PC-3 (cell line): ENCODE measurements at regions not wholly inside any gene's neighbourhood (a gene's known extent, or its start where the extent isn't known, plus 50 kb on each side); places are given as distances from the start of the nearest gene placed in this dataset.

ENCODE experiments used
- ATAC-seq: fragments of 200-7000 bp; cut with Tn5 transposase; 2 replicates; pipeline ENCODE4 v1.9.1; 2020; ENCODE audit warnings: mild to moderate bottlenecking, moderate library complexity
- BruUV-seq: library from RNA; stranded (reverse); fragments of 400-500 nt; replicated peaks from 2 replicates; lab custom pipeline; 2021; lab: Mats Ljungman, UMichigan
- CTCF ChIA-PET: fragments of 300-600 bp; sonication (Branson Sonifier 250); formaldehyde crosslinking; loops from one replicate; lab custom pipeline; 2022; ENCODE audit warnings: antibody characterized with exemption; lab: Charles Lee
- POLR2A ChIA-PET: fragments of 300-600 bp; sonication (Branson Sonifier 250); formaldehyde crosslinking; loops from one replicate; lab custom pipeline; 2022; ENCODE audit warnings: antibody characterized with exemption; ENCODE audit not compliant: unreplicated experiment; lab: Charles Lee
- DNase-seq: peaks from one replicate; pipeline ENCODE4 v3.0.0-alpha.2; 2015
- H2AFZ ChIP-seq: fragments of 300-600 bp; sonication (generic); 2 replicates; pipeline ENCODE4 v1.6.0; 2016; ENCODE audit warnings: antibody characterized with exemption, low read length
- H3F3A ChIP-seq: fragments of 300-600 bp; sonication (generic); one replicate; pipeline ENCODE4 v1.6.0; 2017; ENCODE audit warnings: antibody characterized with exemption, low read length, control low read depth, mild to moderate bottlenecking; ENCODE audit not compliant: unreplicated experiment
- H3K27ac ChIP-seq: fragments of 300-600 bp; sonication (generic); 2 replicates; pipeline ENCODE4 v1.5.1; 2016; ENCODE audit warnings: mild to moderate bottlenecking, low read length
- H3K27me3 ChIP-seq: fragments of 300-600 bp; sonication (generic); 2 replicates; pipeline ENCODE4 v1.6.1; 2016; ENCODE audit warnings: low read length, mixed read lengths
- H3K36me3 ChIP-seq: fragments of 300-600 bp; sonication (generic); 2 replicates; pipeline ENCODE4 v1.6.1; 2016; ENCODE audit warnings: low read depth, mixed run types, low read length, mixed read lengths
- H3K4me1 ChIP-seq: fragments of 300-600 bp; sonication (generic); 2 replicates; pipeline ENCODE4 v1.5.1; 2016; ENCODE audit warnings: low read length; ENCODE audit not compliant: insufficient read depth
- H3K4me2 ChIP-seq: fragments of 300-600 bp; sonication (generic); 2 replicates; pipeline ENCODE4 v1.6.0; 2016; ENCODE audit warnings: low read length
- H3K4me3 ChIP-seq: fragments of 300-600 bp; sonication (generic); 2 replicates; pipeline ENCODE4 v1.5.1; 2016; ENCODE audit warnings: mild to moderate bottlenecking, low read length, mixed read lengths
- H3K79me2 ChIP-seq: fragments of 300-600 bp; sonication (generic); 2 replicates; pipeline ENCODE4 v1.6.1; 2017; ENCODE audit warnings: low read length, mixed read lengths
- H3K9ac ChIP-seq: fragments of 300-600 bp; sonication (generic); 2 replicates; pipeline ENCODE4 v1.6.0; 2016; ENCODE audit warnings: mild to moderate bottlenecking, low read length
- H3K9me2 ChIP-seq: fragments of 300-600 bp; sonication (generic); replicated peaks from 2 replicates; pipeline ENCODE4 v1.6.1; 2016; ENCODE audit warnings: mixed run types, low read length, mixed read lengths
- H3K9me3 ChIP-seq: fragments of 300-600 bp; sonication (generic); 2 replicates; pipeline ENCODE4 v1.6.1; 2016; ENCODE audit warnings: low read length, mixed read lengths
- H4K20me1 ChIP-seq: fragments of 300-600 bp; sonication (generic); 2 replicates; pipeline ENCODE4 v1.6.1; 2016; ENCODE audit warnings: low read length, mixed read lengths
- EZH2 ChIP-seq: fragments of 300-600 bp; sonication (generic); IDR thresholded peaks from one replicate; pipeline ENCODE4 v1.6.1; 2017; ENCODE audit warnings: antibody characterized with exemption, mild to moderate bottlenecking, low read length; ENCODE audit not compliant: unreplicated experiment
- EZH2phosphoT487 ChIP-seq: fragments of 300-600 bp; sonication (generic); IDR thresholded peaks from 2 replicates; pipeline ENCODE4 v1.6.1; 2018; ENCODE audit warnings: mild to moderate bottlenecking, antibody characterized with exemption, low read length, borderline replicate concordance
- intact Hi-C: fragments of 100-400 bp; cut with micrococcal nuclease; formaldehyde crosslinking; loops from 2 replicates; pipeline ENCODE4 v1.9.0; 2023
- TF ChIP-seq, protein P1 (sequence below): fragments of 300-600 bp; sonication (generic); conservative IDR thresholded peaks from 2 replicates; pipeline ENCODE4 v1.5.1; 2017; ENCODE audit warnings: antibody characterized with exemption, low read depth, mild to moderate bottlenecking, low read length

DNA sequence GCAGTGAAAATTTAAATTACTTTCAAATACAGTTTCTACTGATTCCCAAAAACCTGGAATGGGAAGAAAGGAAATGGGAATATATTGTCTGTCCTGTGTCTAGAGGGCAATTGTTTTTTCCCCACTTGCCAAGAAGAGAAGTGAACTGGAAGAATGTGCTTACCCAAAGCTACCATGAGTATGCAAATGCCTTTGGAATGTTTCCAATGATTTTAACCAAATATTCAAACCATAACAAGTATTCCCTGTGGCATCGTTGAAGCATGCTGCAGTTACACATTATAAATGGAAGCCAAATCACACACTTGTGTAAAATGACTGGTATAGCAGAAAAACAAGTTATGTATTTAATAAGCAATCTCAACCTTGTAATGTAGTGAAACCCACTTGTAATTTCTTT is 368.2 kb downstream of the GBE1 start:
- ChIA-PET CTCF (no interaction called here), POLR2A (interaction anchor here (0.6 kb wide), 1 partner anchor 437 kb away, joined by 7 read pairs; no protein-coding TSS in a partner anchor)
- intact Hi-C loops: no loop called here

DNA sequence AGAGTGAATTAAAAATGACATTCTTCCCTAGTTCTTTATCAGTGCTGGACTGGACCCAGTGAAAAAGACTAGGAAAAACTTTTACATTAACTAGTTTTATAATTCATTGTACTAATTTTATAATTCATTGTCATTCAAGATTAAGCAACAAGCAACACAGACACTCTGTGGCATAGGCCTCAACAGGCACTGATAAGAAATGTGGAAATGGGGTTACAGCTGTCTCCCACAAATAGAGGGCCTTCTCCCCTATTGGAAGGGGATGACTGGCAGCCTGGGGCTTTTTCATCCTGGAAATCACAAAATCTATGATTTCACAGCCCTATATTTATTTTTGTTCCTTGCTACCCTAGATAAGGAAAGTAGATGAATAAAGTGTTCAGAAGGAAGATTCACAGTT is 370.6 kb downstream of the GBE1 start:
- no peak overlapping the region for H3K4me2 ChIP-seq
- ChIA-PET POLR2A (no interaction called here), CTCF (no interaction called here)
- no peaks in the 10 kb centered on the region for H3K79me2 ChIP-seq
- no peak overlapping the region for H3K27ac ChIP-seq
- ATAC-seq (no peak), DNase-seq (no peak)
- H3K4me3 ChIP-seq: no peak overlapping the region
- no peak overlapping the region for H3K9ac ChIP-seq
- no peak overlapping the region for H2AFZ ChIP-seq
- H3F3A ChIP-seq: no peaks in the 10 kb centered on the region
- no peaks in the 10 kb centered on the region for H3K9me2 ChIP-seq
- no TSS peak for BruUV-seq
- H3K36me3 ChIP-seq: no peaks in the 10 kb centered on the region
- no peaks in the 10 kb centered on the region for H3K9me3 ChIP-seq
- TF ChIP-seq, protein P1, sequence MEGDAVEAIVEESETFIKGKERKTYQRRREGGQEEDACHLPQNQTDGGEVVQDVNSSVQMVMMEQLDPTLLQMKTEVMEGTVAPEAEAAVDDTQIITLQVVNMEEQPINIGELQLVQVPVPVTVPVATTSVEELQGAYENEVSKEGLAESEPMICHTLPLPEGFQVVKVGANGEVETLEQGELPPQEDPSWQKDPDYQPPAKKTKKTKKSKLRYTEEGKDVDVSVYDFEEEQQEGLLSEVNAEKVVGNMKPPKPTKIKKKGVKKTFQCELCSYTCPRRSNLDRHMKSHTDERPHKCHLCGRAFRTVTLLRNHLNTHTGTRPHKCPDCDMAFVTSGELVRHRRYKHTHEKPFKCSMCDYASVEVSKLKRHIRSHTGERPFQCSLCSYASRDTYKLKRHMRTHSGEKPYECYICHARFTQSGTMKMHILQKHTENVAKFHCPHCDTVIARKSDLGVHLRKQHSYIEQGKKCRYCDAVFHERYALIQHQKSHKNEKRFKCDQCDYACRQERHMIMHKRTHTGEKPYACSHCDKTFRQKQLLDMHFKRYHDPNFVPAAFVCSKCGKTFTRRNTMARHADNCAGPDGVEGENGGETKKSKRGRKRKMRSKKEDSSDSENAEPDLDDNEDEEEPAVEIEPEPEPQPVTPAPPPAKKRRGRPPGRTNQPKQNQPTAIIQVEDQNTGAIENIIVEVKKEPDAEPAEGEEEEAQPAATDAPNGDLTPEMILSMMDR: no peak
- TF ChIP-seq EZH2phosphoT487 (no peak), EZH2 (no peak)
- H3K27me3 ChIP-seq: no peaks in the 10 kb centered on the region
- no peaks in the 10 kb centered on the region for H4K20me1 ChIP-seq
- H3K4me1 ChIP-seq: no peaks in the 10 kb centered on the region
- intact Hi-C loops: no loop called here

More for the DNA sequence above, 368.2 kb downstream of the GBE1 start:
- Histone ChIP-seq H2AFZ (no peak overlapping the region), H4K20me1 (no peaks in the 10 kb centered on the region), H3K9me2 (no peaks in the 10 kb centered on the region), H3K27ac (no peak overlapping the region), H3K9me3 (no peaks in the 10 kb centered on the region), H3K36me3 (no peaks in the 10 kb centered on the region), H3K4me2 (no peak overlapping the region), H3K79me2 (no peaks in the 10 kb centered on the region), H3F3A (no peaks in the 10 kb centered on the region), H3K4me3 (no peak overlapping the region), H3K4me1 (no peaks in the 10 kb centered on the region), H3K27me3 (no peaks in the 10 kb centered on the region), H3K9ac (no peak overlapping the region)
- TF ChIP-seq, protein P1: no peak
- no peak for TF ChIP-seq EZH2phosphoT487
- no peak for TF ChIP-seq EZH2
- ATAC-seq: no peak
- no peak for DNase-seq
- BruUV-seq: no TSS peak

GRCh38 chr3:81388191-81388590 is 373.3 kb downstream of the GBE1 start:
- H3K36me3 ChIP-seq: no peaks in the 10 kb centered on the region
- H3K27me3 ChIP-seq: no peaks in the 10 kb centered on the region
- H3K4me3 ChIP-seq: no peak overlapping the region
- no peaks in the 10 kb centered on the region for H4K20me1 ChIP-seq
- no peak for ATAC-seq
- TF ChIP-seq EZH2phosphoT487: no peak
- TF ChIP-seq, protein P1: no peak
- BruUV-seq: no TSS peak
- H3K9ac ChIP-seq: no peak overlapping the region
- no peaks in the 10 kb centered on the region for H3K4me1 ChIP-seq
- H3K27ac ChIP-seq: no peak overlapping the region
- ChIA-PET CTCF (no interaction called here), POLR2A (no interaction called here)
- no peak for DNase-seq
- no peaks in the 10 kb centered on the region for H3F3A ChIP-seq
- no peaks in the 10 kb centered on the region for H3K79me2 ChIP-seq
- no peak overlapping the region for H2AFZ ChIP-seq
- intact Hi-C loops: no loop called here
- no peak overlapping the region for H3K4me2 ChIP-seq
- H3K9me3 ChIP-seq: no peaks in the 10 kb centered on the region
- no peaks in the 10 kb centered on the region for H3K9me2 ChIP-seq
